ENCODE measurements at regions not wholly inside any gene's neighbourhood (a gene's known extent, or its start where the extent isn't known, plus 50 kb on each side); places are given as distances from the start of the nearest gene placed in this dataset.
A peak's percentile ranks its signal among the peaks of the same experiment; 100 is the strongest.

GRCh38 chr2:19425419-19425818 lies 67.0 kb upstream of the OSR1 start:
- no peak for TF ChIP-seq CTCF (conservative IDR thresholded peaks at IDR 0.05)
- H3K56ac ChIP-seq (ENCODE audit: insufficient read length, low read depth, low read length), result no peak overlapping the region
- no peaks in the 10 kb centered on the region for H4K20me1 ChIP-seq (ENCODE audit: control insufficient read depth, insufficient read depth, insufficient read length)
- no peaks in the 10 kb centered on the region for H3K79me2 ChIP-seq (ENCODE audit: insufficient read depth, low read length)
- H2BK20ac ChIP-seq (ENCODE audit: low read depth, low read length, poor library complexity, severe bottlenecking), result no peak overlapping the region
- H3K9me3 ChIP-seq (ENCODE audit: control insufficient read depth, low read depth, low read length), result no peaks in the 10 kb centered on the region
- no peaks in the 10 kb centered on the region for H3K23me2 ChIP-seq (ENCODE audit: insufficient read length, low read depth, low read length, poor library complexity, severe bottlenecking)
- H3K23ac ChIP-seq (ENCODE audit: insufficient read length, low read depth, low read length), result no peak overlapping the region
- H2BK120ac ChIP-seq (ENCODE audit: low read depth, low read length, poor library complexity, severe bottlenecking), result no peak overlapping the region
- DNase-seq, result no peak
- H3K4ac ChIP-seq (ENCODE audit: low read depth, low read length), result no peak overlapping the region
- no peak overlapping the region for H3K14ac ChIP-seq (ENCODE audit: insufficient read depth, low read length)
- H3K79me1 ChIP-seq (ENCODE audit: insufficient read depth, low read depth, low read length, poor library complexity, severe bottlenecking), result no peaks in the 10 kb centered on the region
- H2AFZ ChIP-seq (ENCODE audit: low read length), result no peak overlapping the region
- no peaks in the 10 kb centered on the region for H3K27me3 ChIP-seq (ENCODE audit: insufficient read depth, low read length)
- H3T11ph ChIP-seq (ENCODE audit: low read length), result no peak overlapping the region
- no peak overlapping the region for H4K5ac ChIP-seq (ENCODE audit: insufficient read length, low read depth, low read length)
- no peak overlapping the region for H2BK15ac ChIP-seq (ENCODE audit: low read depth, low read length)
- H4K8ac ChIP-seq (replicated peaks; ENCODE audit: insufficient read length, low read depth, low read length), result no peak overlapping the region
- no peak overlapping the region for H2BK5ac ChIP-seq (ENCODE audit: insufficient read length, low read length)
- Mint-ChIP-seq H3K27me3 (ENCODE audit: low read depth) (no peaks in the 10 kb centered on the region), H3K36me3 (ENCODE audit: insufficient read depth in 1 of 3, low read depth in 3 of 3) (no peaks in the 10 kb centered on the region), H3K4me3 (no peak overlapping the region), H3K9me3 (no peaks in the 10 kb centered on the region), H3K4me1 (peaks cover 20 to 21% of the 10 kb centered on the region in 2 experiments), H3K27ac (peak overlapping the region in 1 of 3 experiments; percentile 3; a peak in 2 of 7 replicates)
- peaks cover 5% of the 10 kb centered on the region; the same call in 1 of the 2 replicates for H3K4me1 ChIP-seq (ENCODE audit: insufficient read depth, low read length)
- no peak overlapping the region for H3K18ac ChIP-seq (ENCODE audit: insufficient read length, low read depth, low read length)
- no peak overlapping the region for H3K9ac ChIP-seq (ENCODE audit: extremely low read depth, insufficient read length, low read length)
- no peak overlapping the region for H3K27ac ChIP-seq (ENCODE audit: insufficient read length, low read depth, low read length)
- H3K4me2 ChIP-seq (ENCODE audit: insufficient read depth, insufficient read length, low read length), result no peak overlapping the region
- H2AK5ac ChIP-seq (ENCODE audit: insufficient read length, low read length), result no peak overlapping the region
- no peak overlapping the region for H2BK12ac ChIP-seq (ENCODE audit: insufficient read length, low read depth, low read length)
- no peak overlapping the region for H4K91ac ChIP-seq (ENCODE audit: insufficient read length, low read depth, low read length)
- no CpG with 5 or more reads among the region's 2 CpGs for WGBS (ENCODE audit: extremely low coverage, insufficient read length, low lambda C conversion rate)

All from H9 (cell line).